A549 (cell line): ENCODE measurements at regions not wholly inside any gene's neighbourhood (a gene's known extent, or its start where the extent isn't known, plus 50 kb on each side); places are given as distances from the start of the nearest gene placed in this dataset.

Experiments
- ATAC-seq, 2 experiments: fragments of 200-7000 bp in 1 of 2; fragments of >200 bp in 1 of 2; cut with Nextera tagmentation in 1 of 2; cut with Tn5 transposase in 1 of 2; 3 replicates each; pipeline versions ENCODE4 v1.8.0 to v1.9.1; 2018 to 2020; ENCODE audit warnings: mild to moderate bottlenecking in 1 of 2, moderate library complexity in 1 of 2
- CTCF ChIA-PET: fragments of 300-600 bp; sonication (Branson Sonifier 250); formaldehyde crosslinking; extraction: SDS; loops from one replicate; lab custom pipeline; 2021; ENCODE audit warnings: antibody characterized with exemption, inconsistent platforms; lab: Yijun Ruan, JAX
- POLR2A ChIA-PET: fragments of 350-600 bp; formaldehyde crosslinking; extraction: SDS; loops from one replicate; lab custom pipeline; 2021; ENCODE audit warnings: antibody characterized with exemption, inconsistent platforms; lab: Yijun Ruan, JAX
- DNase-seq, 2 experiments: peaks; one replicate each; pipeline versions ENCODE4 v3.0.0 to v3.0.0-alpha.2; 2011 to 2016; ENCODE audit warnings: low read depth in 1 of 2, low spot score in 1 of 2
- FAIRE-seq: peaks from 2 replicates; lab custom pipeline; 2011; peaks lifted over from hg19 to GRCh38; lab: Jason Lieb, UNC
- H3K27ac ChIP-seq, 2 experiments: fragments of >200 bp; sonication (Bioruptor Twin); formaldehyde crosslinking; 3 replicates each; pipeline ENCODE4 v1.5.1; 2016 to 2017
- H3K4me1 ChIP-seq: fragments of >200 bp; sonication (Bioruptor Twin); formaldehyde crosslinking; 3 replicates; pipeline ENCODE4 v1.6.1; 2016
- H3K4me2 ChIP-seq: fragments of >200 bp; sonication (Bioruptor Twin); formaldehyde crosslinking; 3 replicates; pipeline ENCODE4 v1.6.1; 2016
- H3K4me3 ChIP-seq: fragments of >200 bp; sonication (Bioruptor Twin); formaldehyde crosslinking; 3 replicates; pipeline ENCODE4 v1.5.1; 2016
- H3K9me3 ChIP-seq: fragments of >200 bp; sonication (Bioruptor Twin); formaldehyde crosslinking; 3 replicates; pipeline ENCODE4 v1.6.1; 2016
- BCL3 ChIP-seq: fragments of >200 bp; sonication (Bioruptor Twin); formaldehyde crosslinking; IDR thresholded peaks from 3 replicates; pipeline ENCODE4 v1.6.1; 2016
- BHLHE40 ChIP-seq: IDR thresholded peaks from 2 replicates; pipeline ENCODE4 v1.6.1; 2012; ENCODE audit warnings: low read depth, low read length, inconsistent platforms
- CBX2 ChIP-seq: fragments of 200-600 bp; sonication (generic); IDR thresholded peaks from 2 replicates; pipeline ENCODE4 v1.6.1; 2016; ENCODE audit warnings: low read depth, mild to moderate bottlenecking, borderline replicate concordance
- CTCF ChIP-seq: fragments of >200 bp; sonication (Bioruptor Twin); formaldehyde crosslinking; IDR thresholded peaks from 3 replicates; pipeline ENCODE4 v1.5.1; 2016
- EHF ChIP-seq: fragments of 250-450 bp; sonication (Bioruptor Pico); IDR thresholded peaks from 2 replicates; pipeline ENCODE4 v1.5.0; 2020; ENCODE audit warnings: mild to moderate bottlenecking
- ELK1 ChIP-seq: fragments of 150-350 bp; IDR thresholded peaks from 2 replicates; pipeline ENCODE4 v1.6.1; 2014; ENCODE audit warnings: low read depth, mild to moderate bottlenecking, low read length
- HEYL ChIP-seq: fragments of 250-450 bp; sonication (Bioruptor Pico); IDR thresholded peaks from 2 replicates; pipeline ENCODE4 v1.8.0; 2021; ENCODE audit warnings: mild to moderate bottlenecking, moderate library complexity
- JUN ChIP-seq, 2 experiments: fragments of >200 bp; sonication (Bioruptor Twin); formaldehyde crosslinking; IDR thresholded peaks; 2 replicates in 1 of 2; 3 replicates in 1 of 2; pipeline ENCODE4 v1.6.1; 2016 to 2017
- MAFK ChIP-seq: fragments of 450-650 bp; IDR thresholded peaks from 2 replicates; pipeline ENCODE4 v1.6.1; 2014; ENCODE audit not compliant: partially characterized antibody
- MYC ChIP-seq: IDR thresholded peaks from 2 replicates; pipeline ENCODE4 v1.6.1; 2012; ENCODE audit warnings: mild to moderate bottlenecking, inconsistent platforms, low read length, improper control_type of control experiment, borderline replicate concordance
- PBX3 ChIP-seq: IDR thresholded peaks from 2 replicates; pipeline ENCODE4 v1.6.1; 2012
- PHF8 ChIP-seq: fragments of 200-600 bp; sonication (generic); IDR thresholded peaks from 2 replicates; pipeline ENCODE4 v1.6.1; 2016; ENCODE audit warnings: low read depth, mild to moderate bottlenecking, antibody characterized with exemption, moderate library complexity, borderline replicate concordance
- RCOR1 ChIP-seq: fragments of 150-350 bp; IDR thresholded peaks from 2 replicates; pipeline ENCODE4 v1.6.1; 2014; ENCODE audit warnings: antibody characterized with exemption, low read length, low read depth
- REST ChIP-seq: fragments of 200-600 bp; sonication (generic); IDR thresholded peaks from 2 replicates; pipeline ENCODE4 v1.6.1; 2016; ENCODE audit warnings: antibody characterized with exemption, mild to moderate bottlenecking, moderate library complexity
- SREBF2 ChIP-seq: fragments of 450-650 bp; IDR thresholded peaks from 2 replicates; pipeline ENCODE4 v1.6.1; 2014; ENCODE audit warnings: mild to moderate bottlenecking, moderate library complexity
- TFCP2L1 ChIP-seq: fragments of 250-450 bp; sonication (Bioruptor Pico); IDR thresholded peaks from 2 replicates; pipeline ENCODE4 v1.5.0; 2021; ENCODE audit warnings: mild to moderate bottlenecking
- ZC3H11A ChIP-seq: fragments of 450-650 bp; IDR thresholded peaks from 2 replicates; pipeline ENCODE4 v1.6.1; 2014; ENCODE audit warnings: antibody characterized with exemption, mild to moderate bottlenecking
- ZFP36 ChIP-seq: fragments of 450-650 bp; IDR thresholded peaks from 2 replicates; pipeline ENCODE4 v1.6.1; 2014; ENCODE audit warnings: borderline replicate concordance; ENCODE audit not compliant: partially characterized antibody
- ZSCAN20 ChIP-seq: fragments of 250-450 bp; sonication (Bioruptor Pico); IDR thresholded peaks from 2 replicates; pipeline ENCODE4 v1.8.0; 2022; ENCODE audit warnings: mild to moderate bottlenecking, moderate library complexity
- WGBS: methylation state at CpG from one replicate; pipeline ENCODE4 v1.1.6; 2017; ENCODE audit errors: missing lambda C conversion rate; 5-methylcytosine and 5-hydroxymethylcytosine counted together

GRCh38 chr1:78291418-78291817, 199.4 kb upstream of the PTGFR start (continued):
- TF ChIP-seq REST: no peak
- no peak for TF ChIP-seq SREBF2
- no peak for TF ChIP-seq EHF (CRISPR knock-in tag)
- no peak for TF ChIP-seq CBX2
- no peak for TF ChIP-seq JUN (IDR thresholded peaks at IDR 0.05)

GRCh38 chr1:78291872-78292271, 198.9 kb upstream of the PTGFR start:
- H3K9me3 ChIP-seq: no peaks in the 10 kb centered on the region
- H3K4me1 ChIP-seq: no peaks in the 10 kb centered on the region
- H3K27ac ChIP-seq: no peak overlapping the region
- ATAC-seq: no peak
- POLR2A ChIA-PET: no interaction called here
- no peak overlapping the region for H3K4me2 ChIP-seq
- DNase-seq: no peak
- no peak for TF ChIP-seq RCOR1
- TF ChIP-seq PHF8: no peak
- TF ChIP-seq ELK1: no peak
- no peak for TF ChIP-seq MYC
- CTCF ChIA-PET: no interaction called here
- H3K4me3 ChIP-seq: no peak overlapping the region
- FAIRE-seq: no peak

- POLR2A ChIA-PET: no interaction called here
- CTCF ChIA-PET: no interaction called here
- DNase-seq: no peak
Measured at GRCh38 chr1:78292361-78292760, 198.4 kb upstream of the PTGFR start.

More at GRCh38 chr1:78292361-78292760, 198.4 kb upstream of the PTGFR start:
- 32% methylated on average over 3 of the region's 3 CpGs for WGBS
- Histone ChIP-seq H3K4me1 (no peaks in the 10 kb centered on the region), H3K9me3 (no peaks in the 10 kb centered on the region), H3K4me2 (no peak overlapping the region), H3K27ac (no peak overlapping the region), H3K4me3 (no peak overlapping the region)
- TF ChIP-seq HEYL (no peak), CBX2 (no peak), REST (no peak), ZFP36 (no peak), TFCP2L1 (no peak), BHLHE40 (no peak), ZSCAN20 (CRISPR knock-in tag) (no peak), MAFK (no peak), PBX3 (no peak), ZC3H11A (no peak), CTCF (no peak), BCL3 (no peak)
- ATAC-seq: no peak
- no peak for FAIRE-seq
